DOHH2 (cell line): ENCODE measurements at regions not wholly inside any gene's neighbourhood (a gene's known extent, or its start where the extent isn't known, plus 50 kb on each side); places are given as distances from the start of the nearest gene placed in this dataset.
"Not testable (repeated sequence)": the region's sequence is repeated elsewhere in the genome, so short reads cannot be mapped to it uniquely, and the experiment has no call there.

Experiments used
- H3F3A ChIP-seq: fragments of 200-600 bp; sonication (generic), shearing (Covaris generic); 2 replicates; pipeline ENCODE4 v1.6.0; 2016; ENCODE audit warnings: antibody characterized with exemption, mild to moderate bottlenecking; ENCODE audit not compliant: control insufficient read depth, insufficient read depth
- H3K27ac ChIP-seq: fragments of 200-600 bp; sonication (generic); 2 replicates; pipeline ENCODE4 v1.5.1; 2014; ENCODE audit warnings: low read depth, mild to moderate bottlenecking, low read length, moderate library complexity
- H3K27me3 ChIP-seq: fragments of 200-600 bp; sonication (generic); 2 replicates; pipeline ENCODE4 v1.6.1; 2014; ENCODE audit warnings: mild to moderate bottlenecking, low read length, mixed read lengths; ENCODE audit not compliant: control insufficient read depth
- H3K36me3 ChIP-seq: fragments of 200-600 bp; sonication (generic); 2 replicates; pipeline ENCODE4 v1.6.1; 2014; ENCODE audit warnings: mild to moderate bottlenecking, low read length, moderate library complexity, mixed read lengths; ENCODE audit not compliant: control insufficient read depth
- H3K4me1 ChIP-seq: fragments of 200-600 bp; sonication (generic); 2 replicates; pipeline ENCODE4 v1.6.1; 2014; ENCODE audit warnings: mild to moderate bottlenecking, low read length, mixed read lengths; ENCODE audit not compliant: control insufficient read depth
- H3K4me2 ChIP-seq: fragments of 200-600 bp; sonication (generic); 2 replicates; pipeline ENCODE4 v1.6.0; 2014; ENCODE audit warnings: mild to moderate bottlenecking, low read length, moderate library complexity
- H3K4me3 ChIP-seq: fragments of 200-600 bp; sonication (generic); 2 replicates; pipeline ENCODE4 v1.5.1; 2014; ENCODE audit warnings: mild to moderate bottlenecking, low read length, mixed read lengths
- H3K79me2 ChIP-seq: fragments of 200-600 bp; sonication (generic); 2 replicates; pipeline ENCODE4 v1.6.1; 2014; ENCODE audit warnings: mild to moderate bottlenecking, low read length, mixed read lengths; ENCODE audit not compliant: control insufficient read depth
- H3K9me2 ChIP-seq: fragments of 200-600 bp; sonication (generic); replicated peaks from 2 replicates; pipeline ENCODE4 v1.6.1; 2014; ENCODE audit warnings: mild to moderate bottlenecking, low read length, mixed read lengths; ENCODE audit not compliant: control insufficient read depth
- H3K9me3 ChIP-seq: fragments of 200-600 bp; sonication (generic); 2 replicates; pipeline ENCODE4 v1.6.1; 2014; ENCODE audit warnings: antibody characterized with exemption, low read length, mixed read lengths; ENCODE audit not compliant: control insufficient read depth, insufficient read depth
- H4K20me1 ChIP-seq: fragments of 200-600 bp; sonication (generic); 2 replicates; pipeline ENCODE4 v1.6.0; 2014; ENCODE audit warnings: low read depth, mild to moderate bottlenecking, antibody characterized with exemption, low read length, moderate library complexity; ENCODE audit not compliant: control insufficient read depth, insufficient read depth
- EZH2phosphoT487 ChIP-seq: fragments of 200-600 bp; sonication (generic); IDR thresholded peaks from 2 replicates; pipeline ENCODE4 v1.6.1; 2017; ENCODE audit warnings: borderline replicate concordance, mild to moderate bottlenecking, antibody characterized with exemption, low read length, moderate library complexity, mixed read lengths
- TF ChIP-seq, protein P1 (sequence below): fragments of 200-600 bp; sonication (generic); IDR thresholded peaks from one replicate; pipeline ENCODE4 v1.5.1; 2014; ENCODE audit warnings: antibody characterized with exemption, mild to moderate bottlenecking, low read depth, low read length; ENCODE audit not compliant: poor library complexity, severe bottlenecking

DNA sequence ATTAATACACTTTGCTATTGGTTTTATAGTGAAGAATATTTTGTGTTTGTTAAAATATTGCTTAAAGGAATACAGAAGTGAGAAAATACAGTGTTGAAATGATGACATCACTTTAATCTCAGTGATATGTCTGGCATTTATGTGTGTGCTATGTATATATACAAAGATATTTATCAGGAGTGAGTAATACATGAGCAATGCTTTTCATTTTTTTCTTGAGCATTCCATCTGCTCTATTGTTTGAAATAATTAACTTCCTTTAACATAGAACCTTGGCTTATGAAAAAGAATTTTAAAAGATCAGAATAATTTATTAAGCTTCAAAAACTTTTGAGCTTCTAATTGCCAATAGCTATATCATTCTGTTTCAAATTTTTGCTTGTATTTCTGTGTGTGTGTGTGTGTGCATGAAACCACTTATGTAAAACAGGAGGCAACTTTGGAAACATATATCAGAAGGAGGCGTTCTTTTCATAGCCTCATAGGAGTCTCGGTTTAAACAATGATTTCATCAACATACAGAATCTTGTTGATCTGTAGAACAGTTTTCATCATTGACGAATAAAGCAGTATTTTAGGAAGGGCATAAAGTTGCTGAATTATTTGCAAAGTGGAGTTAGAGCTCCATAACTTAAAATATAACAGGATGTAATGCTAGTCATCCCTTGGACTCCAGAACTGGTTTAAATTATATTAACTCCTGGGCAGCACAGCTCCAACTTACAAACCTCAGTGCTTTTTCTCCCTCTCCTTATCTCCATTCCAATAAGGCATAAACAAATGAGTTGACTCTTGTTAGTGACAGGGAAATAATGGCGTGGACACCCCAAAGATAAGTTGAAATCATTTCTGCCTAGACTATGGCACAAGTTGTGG lies 228.4 kb upstream of the DGKB start:
- Histone ChIP-seq H3K27me3 (no peaks in the 10 kb centered on the region), H4K20me1 (no peaks in the 10 kb centered on the region), H3K4me2 (no peak overlapping the region), H3K4me1 (no peaks in the 10 kb centered on the region), H3K4me3 (no peak overlapping the region), H3K79me2 (no peaks in the 10 kb centered on the region), H3K36me3 (no peaks in the 10 kb centered on the region), H3F3A (no peaks in the 10 kb centered on the region), H3K27ac (no peak overlapping the region), H3K9me2 (no peaks in the 10 kb centered on the region), H3K9me3 (no peaks in the 10 kb centered on the region)
- TF ChIP-seq, protein P1, sequence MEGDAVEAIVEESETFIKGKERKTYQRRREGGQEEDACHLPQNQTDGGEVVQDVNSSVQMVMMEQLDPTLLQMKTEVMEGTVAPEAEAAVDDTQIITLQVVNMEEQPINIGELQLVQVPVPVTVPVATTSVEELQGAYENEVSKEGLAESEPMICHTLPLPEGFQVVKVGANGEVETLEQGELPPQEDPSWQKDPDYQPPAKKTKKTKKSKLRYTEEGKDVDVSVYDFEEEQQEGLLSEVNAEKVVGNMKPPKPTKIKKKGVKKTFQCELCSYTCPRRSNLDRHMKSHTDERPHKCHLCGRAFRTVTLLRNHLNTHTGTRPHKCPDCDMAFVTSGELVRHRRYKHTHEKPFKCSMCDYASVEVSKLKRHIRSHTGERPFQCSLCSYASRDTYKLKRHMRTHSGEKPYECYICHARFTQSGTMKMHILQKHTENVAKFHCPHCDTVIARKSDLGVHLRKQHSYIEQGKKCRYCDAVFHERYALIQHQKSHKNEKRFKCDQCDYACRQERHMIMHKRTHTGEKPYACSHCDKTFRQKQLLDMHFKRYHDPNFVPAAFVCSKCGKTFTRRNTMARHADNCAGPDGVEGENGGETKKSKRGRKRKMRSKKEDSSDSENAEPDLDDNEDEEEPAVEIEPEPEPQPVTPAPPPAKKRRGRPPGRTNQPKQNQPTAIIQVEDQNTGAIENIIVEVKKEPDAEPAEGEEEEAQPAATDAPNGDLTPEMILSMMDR: no peak
- TF ChIP-seq EZH2phosphoT487: no peak

DNA sequence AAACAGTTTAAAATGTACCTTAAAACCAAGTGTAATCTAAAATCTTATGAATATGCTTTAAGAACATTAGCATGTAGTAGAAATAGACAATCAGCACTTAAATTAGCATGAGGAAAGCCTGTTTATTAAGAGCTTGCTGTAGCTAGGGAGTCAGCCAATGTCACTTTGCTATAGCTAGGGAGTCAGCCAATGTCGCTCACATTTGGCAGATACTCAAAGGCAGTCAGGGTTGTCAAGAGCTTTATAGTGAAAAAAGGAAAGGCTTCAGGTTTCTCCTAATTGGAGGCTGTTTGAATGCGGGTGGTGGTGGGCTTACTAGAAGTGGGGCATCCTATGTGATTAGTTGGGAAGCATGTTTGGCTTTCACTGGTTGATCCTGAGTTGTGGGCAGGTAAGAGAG lies 226.2 kb upstream of the DGKB start:
- H3K9me3 ChIP-seq: no peaks in the 10 kb centered on the region
- H3K4me1 ChIP-seq: no peaks in the 10 kb centered on the region
- H3K9me2 ChIP-seq: no peaks in the 10 kb centered on the region
- no peaks in the 10 kb centered on the region for H3K79me2 ChIP-seq
- H3K27me3 ChIP-seq: no peaks in the 10 kb centered on the region
- H3K36me3 ChIP-seq: no peaks in the 10 kb centered on the region
- H3K27ac ChIP-seq: no peak overlapping the region
- H4K20me1 ChIP-seq: no peaks in the 10 kb centered on the region
- no peak overlapping the region for H3K4me3 ChIP-seq
- no peak overlapping the region for H3K4me2 ChIP-seq
- TF ChIP-seq EZH2phosphoT487: no peak
- TF ChIP-seq, protein P1: no peak
- no peaks in the 10 kb centered on the region for H3F3A ChIP-seq

DNA sequence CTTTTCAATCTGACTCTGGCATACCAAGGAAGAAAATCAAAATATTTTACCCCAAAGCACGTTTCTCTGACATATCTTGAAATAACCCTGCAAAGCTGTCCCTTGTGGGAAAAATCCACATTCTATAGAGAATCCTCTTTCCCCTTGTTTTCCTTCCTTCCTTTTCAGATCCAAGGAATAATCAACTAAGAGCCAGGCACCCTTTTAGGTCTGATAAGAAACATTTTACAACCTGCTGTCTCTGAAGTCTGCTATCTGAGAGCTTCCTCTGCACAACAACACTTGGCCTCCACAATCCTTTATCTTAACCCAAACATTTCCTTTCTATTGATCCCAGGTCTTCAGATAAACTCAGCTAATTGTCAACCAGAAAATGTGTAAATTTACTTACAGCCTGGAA lies 224.1 kb upstream of the DGKB start:
- H3K79me2 ChIP-seq, H3K4me2 ChIP-seq, H3K4me1 ChIP-seq, H3K27ac ChIP-seq, H3K36me3 ChIP-seq, H3K27me3 ChIP-seq, H4K20me1 ChIP-seq, H3K9me3 ChIP-seq, H3K4me3 ChIP-seq, H3K9me2 ChIP-seq, H3F3A ChIP-seq: not testable (repeated sequence)

DNA sequence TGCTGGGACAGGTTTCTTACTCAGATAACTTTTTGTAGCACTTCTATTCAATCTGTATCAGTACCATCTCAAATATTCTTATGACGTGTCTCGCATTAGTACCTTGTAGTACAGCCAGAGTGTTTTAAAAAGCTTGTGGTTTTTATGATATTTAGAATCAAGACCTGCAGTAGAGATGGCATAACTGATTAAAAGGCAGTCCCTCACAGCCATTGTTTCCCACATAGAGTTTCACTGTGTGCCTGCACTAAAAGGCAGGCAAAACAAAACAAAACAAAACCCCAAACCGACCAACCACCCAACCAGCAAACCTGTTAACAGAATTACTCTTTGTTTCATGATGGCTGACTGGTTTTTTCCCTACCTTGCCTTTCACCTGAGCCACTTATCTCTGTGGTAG lies 221.3 kb upstream of the DGKB start:
- Histone ChIP-seq H3K4me3 (no peak overlapping the region), H3K9me3 (no peaks in the 10 kb centered on the region), H4K20me1 (no peaks in the 10 kb centered on the region), H3K27ac (no peak overlapping the region), H3K36me3 (no peaks in the 10 kb centered on the region), H3K4me1 (no peaks in the 10 kb centered on the region), H3F3A (no peaks in the 10 kb centered on the region), H3K27me3 (no peaks in the 10 kb centered on the region), H3K4me2 (no peak overlapping the region), H3K9me2 (no peaks in the 10 kb centered on the region), H3K79me2 (no peaks in the 10 kb centered on the region)
- no peak for TF ChIP-seq EZH2phosphoT487
- TF ChIP-seq, protein P1: no peak
